GM18519 (cell line): ENCODE measurements at regions not wholly inside any gene's neighbourhood (a gene's known extent, or its start where the extent isn't known, plus 50 kb on each side); places are given as distances from the start of the nearest gene placed in this dataset.
"Not testable (repeated sequence)": the region's sequence is repeated elsewhere in the genome, so short reads cannot be mapped to it uniquely, and the experiment has no call there.

Experiments
- ATAC-seq: cut with Tn5 transposase; IDR thresholded peaks from one replicate; pipeline ENCODE4 v1.9.1; 2021; ENCODE audit warnings: mild to moderate bottlenecking, moderate library complexity; ENCODE audit not compliant: unreplicated experiment, low FRiP score

- no peak for ATAC-seq
Measured at GRCh38 chr10:109665321-109665720, 258.0 kb downstream of the XPNPEP1 start.

DNA sequence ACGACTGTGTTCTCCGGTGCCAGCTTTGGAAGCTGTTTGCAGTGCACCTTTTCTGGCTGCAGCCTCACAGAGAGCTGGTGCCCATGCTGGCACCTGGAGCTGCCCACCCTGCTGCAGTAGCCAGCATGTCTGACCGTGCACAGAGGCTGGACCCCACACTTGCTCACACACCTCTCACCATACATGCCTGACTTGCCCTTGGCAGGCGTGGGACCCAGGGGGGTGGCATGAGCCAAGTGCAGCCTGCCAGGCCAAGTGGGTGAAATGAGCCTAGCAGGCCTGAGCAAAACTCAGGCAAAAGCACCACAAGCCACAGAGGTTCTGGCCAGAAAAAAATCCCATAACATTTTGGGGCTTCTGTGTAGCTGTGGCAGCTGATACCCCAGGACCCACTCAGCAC is 258.8 kb downstream of the XPNPEP1 start:
- ATAC-seq: no peak

DNA sequence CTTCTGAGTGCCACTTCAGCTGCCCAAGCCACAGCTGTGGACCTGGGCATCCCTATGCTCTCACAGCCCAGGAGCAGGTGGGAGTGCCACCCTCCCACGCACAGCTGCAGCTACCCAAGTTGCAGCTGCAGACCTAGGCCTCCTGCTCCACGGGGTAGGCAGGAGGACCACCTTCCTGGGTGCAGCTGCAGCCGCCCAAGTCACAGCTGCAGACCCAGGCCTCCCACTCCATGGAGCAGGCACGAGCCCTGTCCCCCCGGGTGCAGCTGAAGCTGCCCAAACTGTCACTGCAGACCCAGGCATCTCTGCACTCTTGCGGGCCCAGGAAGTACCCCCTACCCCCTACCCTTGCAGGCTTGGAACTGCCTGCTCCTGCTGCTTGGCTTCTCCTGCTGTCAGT is 260.2 kb downstream of the XPNPEP1 start:
- ATAC-seq: no peak

GRCh38 chr10:109652612-109653011 is 270.7 kb downstream of the XPNPEP1 start:
- not testable (repeated sequence) for ATAC-seq

- no peak for ATAC-seq
Measured at GRCh38 chr10:109650228-109650627, 273.1 kb downstream of the XPNPEP1 start.

DNA sequence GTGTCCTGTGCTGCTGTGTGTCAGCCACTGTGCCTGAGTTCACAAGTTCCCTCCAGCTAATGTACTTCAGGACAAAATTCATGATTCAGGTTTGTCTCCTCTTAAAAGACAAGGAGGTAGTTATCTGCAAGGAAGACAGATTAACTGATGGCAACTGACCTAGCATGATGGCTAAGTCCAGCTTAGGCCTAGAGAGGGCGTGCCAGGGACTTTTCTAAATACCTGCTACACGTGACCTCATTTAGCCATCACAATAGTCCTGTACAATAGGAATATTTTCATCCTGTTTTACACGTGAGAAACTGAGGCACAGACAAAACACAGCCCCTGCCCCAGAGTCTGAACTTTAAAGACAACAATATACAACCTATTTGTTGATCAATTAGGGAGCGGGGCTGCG is 275.7 kb downstream of the XPNPEP1 start:
- no peak for ATAC-seq

DNA sequence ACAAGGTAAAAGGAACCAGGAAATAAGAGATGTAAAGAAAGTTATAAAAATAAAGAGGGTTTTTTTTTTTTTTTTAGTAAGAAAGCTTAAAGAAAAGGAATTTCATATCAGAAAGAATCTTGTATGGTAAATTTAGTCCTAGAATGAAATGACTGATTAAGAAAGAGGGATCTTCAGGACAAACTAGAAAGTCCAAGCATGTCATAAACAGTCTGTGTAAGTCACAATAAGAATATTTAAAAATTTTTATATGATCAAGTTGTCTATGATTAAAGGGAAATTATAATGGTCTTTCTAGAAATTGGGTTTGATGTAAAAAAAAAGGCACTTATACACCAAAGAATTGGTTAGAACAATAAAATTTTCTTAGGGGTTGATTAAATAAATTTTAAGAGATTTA is 289.5 kb downstream of the XPNPEP1 start:
- ATAC-seq: no peak

DNA sequence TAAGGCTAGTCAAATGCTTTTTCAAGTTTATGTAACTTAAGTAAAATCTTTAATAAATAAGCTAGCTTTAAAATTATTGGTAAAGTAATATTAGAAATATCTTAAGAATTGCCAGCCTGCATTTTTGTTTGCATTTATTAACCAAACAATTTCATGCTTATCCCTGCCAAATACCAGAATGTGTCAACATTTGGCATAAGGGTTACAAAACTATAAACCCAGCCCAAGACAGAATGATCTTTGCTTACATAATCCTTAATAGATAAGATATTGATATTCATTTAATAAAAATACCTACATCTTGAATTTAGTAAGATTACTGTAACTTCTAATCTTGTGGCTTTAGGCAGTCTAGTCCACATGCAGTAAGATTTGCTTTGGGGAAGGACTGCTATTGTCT is 290.3 kb downstream of the XPNPEP1 start:
- not testable (repeated sequence) for ATAC-seq

DNA sequence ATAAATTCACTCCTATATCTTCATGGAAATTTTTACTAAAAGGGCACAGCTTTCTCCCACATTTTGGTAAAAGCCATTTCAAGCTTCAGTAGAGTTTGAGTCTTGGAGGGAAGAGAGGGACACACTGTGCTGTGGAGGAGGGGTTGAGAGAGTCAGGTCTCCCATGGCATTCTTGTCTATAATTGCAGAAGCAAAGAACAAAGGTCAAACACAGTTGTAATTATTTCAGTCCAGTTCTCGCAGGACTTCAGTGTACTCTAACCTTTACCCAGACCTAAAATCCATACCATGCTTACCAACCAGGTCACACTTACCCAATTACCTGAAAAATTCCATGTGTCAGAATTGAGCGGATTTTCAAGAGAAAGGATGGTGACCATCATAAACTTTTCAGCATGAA is 298.4 kb downstream of the XPNPEP1 start:
- ATAC-seq: no peak

DNA sequence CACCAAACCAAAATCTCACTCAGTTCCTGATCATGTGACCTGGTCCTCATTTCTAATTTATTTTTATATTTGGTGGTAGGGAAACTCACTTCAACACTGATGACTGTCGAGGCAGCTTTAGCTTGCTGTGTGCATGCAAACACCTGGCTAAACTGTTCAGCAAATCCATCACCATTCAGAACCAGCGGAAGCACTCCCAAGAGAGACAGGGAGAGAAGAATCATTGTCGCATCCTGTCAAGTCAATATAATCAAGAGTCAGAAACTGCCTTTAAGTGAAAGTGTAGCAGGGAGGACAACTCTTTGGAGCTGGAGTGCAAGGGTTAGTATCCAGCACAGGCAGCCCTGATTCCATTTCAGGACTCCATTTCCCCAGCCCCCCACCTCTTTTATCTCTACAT is 300.7 kb downstream of the XPNPEP1 start:
- no peak for ATAC-seq

DNA sequence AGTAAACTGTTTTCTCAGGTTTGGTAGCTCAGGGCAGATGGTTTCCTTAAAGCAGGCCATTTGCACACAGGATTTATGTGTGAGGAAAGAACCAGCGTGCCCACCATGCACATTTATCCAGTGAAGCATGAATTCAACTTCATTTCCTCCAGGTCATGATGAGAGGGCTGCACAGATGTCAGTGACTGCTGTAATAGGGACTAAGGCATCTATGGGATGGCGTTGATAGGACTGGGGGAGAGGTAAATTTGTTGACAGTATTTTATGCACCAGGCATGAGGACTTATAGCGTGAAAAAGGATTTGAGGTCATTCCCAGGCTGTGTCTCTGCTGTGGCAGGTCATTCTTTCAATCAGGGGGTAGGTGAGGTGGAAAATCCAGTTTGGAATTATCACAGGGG is 302.9 kb downstream of the XPNPEP1 start:
- no peak for ATAC-seq

DNA sequence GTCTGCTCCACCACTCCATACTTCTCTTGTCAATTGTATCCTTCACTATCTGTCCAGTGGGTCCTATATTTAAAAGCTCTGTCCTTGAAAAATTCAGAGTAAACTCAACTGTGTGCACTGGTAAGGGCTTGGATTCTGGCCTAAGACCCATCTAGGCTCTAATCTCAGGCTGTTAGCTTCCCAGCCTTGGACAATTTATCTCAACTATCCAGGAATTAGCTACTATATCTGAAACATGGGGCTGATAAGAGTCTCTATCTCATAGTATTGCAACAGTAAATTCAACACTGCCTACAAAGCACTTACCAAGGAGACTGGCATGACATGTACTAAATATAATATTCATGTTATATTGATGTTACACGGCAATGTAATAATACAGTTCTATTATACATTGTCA is 303.4 kb downstream of the XPNPEP1 start:
- ATAC-seq: no peak

DNA sequence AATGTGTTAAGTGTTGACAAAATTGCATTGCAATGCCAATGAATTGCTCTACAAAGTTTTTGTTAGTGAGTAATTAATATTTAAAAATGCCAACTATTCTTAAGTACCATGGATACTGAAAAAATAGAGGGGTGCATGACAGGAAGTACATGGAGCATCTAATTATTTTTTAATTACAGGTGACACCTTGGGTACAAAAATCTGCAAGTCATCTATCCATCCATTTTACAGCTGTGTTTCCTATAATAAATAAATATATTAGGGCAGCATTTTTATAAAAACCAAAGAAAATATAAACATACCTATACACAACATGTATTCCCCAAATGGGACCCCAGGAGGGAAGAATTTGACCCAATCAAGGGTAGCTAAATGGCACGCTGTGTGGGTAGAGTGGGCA is 304.6 kb downstream of the XPNPEP1 start:
- ATAC-seq: no peak

DNA sequence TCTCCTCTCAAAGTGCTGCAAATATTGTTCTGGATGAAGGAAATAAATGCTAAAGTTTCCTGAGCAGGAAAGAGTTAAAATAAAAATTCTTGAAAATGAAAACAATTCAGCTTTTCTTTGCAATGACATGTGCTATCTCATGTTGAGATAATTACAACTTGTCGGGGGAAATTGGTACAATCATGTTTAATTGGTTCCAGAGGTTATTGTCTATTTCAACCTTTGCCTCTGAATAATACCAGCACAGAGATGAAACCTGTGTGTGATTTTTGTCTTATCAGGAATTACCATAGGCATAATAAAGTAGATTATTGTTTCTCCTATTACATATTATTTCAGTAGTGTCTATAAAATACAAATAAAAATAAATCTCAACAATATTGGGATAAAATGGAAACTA is 305.0 kb downstream of the XPNPEP1 start:
- no peak for ATAC-seq

DNA sequence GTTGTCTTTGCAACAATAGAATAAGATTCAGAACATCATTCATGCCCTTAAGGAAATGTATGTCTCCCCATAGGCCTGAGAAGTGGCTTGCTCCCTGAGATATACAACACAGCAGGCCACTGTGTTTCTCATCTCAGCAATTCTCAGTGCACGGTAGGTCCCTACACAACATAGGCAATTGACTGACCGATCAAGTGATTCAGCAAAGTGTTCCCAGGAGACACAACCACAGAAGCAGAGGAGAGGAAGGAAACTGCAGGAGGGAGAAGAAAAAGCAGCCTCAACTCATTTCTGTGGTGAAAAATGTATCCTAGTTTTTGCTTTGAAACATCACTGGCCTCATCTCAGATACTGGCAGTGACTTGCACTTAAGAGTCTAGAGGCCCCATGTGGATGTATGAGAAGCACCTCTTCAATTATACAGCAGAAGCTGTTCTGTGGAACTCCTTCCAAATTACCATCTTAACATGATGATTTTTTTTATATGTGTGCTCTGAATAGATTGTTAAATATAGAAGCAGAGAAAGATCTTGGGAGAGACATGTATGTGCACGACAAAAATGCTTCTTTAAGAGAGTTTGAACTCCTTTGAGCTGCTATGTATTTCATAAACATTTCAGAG is 306.8 kb downstream of the XPNPEP1 start:
- ATAC-seq: no peak

- ATAC-seq: not testable (repeated sequence)
Measured at GRCh38 chr10:109595356-109595755, 328.0 kb downstream of the XPNPEP1 start.

- no peak for ATAC-seq
Measured at GRCh38 chr10:109593682-109594081, 329.6 kb downstream of the XPNPEP1 start.

DNA sequence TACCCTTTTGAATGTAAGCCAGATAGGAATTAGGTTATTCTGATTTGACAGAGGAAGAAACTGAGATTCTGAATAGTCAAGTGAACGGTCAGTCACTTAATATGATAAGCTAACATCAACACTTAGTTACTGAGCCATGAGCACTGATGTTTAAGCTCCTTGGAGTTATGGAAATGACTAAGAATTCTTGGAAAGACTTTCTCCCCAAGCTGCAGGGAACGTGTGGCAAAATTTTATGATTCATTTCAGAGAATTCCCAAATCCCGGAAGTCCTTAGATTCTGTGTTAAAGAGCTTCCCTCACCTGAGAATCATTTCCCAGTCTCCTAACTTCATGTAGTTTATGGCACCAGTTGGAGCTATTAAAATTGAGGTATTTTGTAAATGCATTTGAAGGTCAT is 330.9 kb downstream of the XPNPEP1 start:
- no peak for ATAC-seq

DNA sequence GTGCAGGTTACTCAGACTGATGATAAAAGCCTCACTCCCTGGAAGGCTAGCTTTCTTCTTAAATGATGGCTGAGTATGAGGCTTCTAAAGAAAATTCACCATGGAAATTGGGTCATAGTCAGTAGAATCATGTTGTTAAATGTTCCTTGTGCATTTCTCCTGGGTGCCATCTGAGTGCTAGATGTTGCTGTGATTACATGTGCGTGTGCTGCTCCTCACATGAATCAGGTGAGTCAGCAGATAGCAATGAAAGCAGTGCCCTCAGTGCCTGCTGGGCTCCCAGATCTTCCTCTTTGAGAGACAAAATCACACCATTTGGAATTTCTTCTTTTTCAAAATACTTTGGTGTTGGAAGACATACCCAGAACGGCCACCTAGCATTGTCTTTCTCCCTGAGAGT is 331.7 kb downstream of the XPNPEP1 start:
- ATAC-seq: no peak

DNA sequence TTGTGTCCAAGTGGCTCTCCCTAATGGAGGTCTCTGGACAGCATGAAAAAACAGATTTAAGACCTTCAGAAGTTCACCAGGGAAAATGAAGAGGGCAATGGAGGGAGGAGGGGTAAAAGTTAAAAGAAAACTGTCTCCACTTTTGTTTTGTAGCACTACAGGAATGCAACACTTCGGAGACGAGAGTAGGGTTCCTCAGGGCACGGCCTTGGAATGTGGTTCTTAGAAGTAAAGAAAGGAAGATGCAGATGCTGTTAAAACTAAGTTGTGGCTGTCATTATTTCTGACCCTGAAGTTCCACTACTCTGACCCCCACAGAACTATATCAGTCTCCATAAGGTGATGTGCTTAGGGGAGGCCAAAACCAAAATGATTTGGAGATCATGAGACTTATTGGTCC is 335.1 kb downstream of the XPNPEP1 start:
- no peak for ATAC-seq

GRCh38 chr10:109587366-109587765 is 335.9 kb downstream of the XPNPEP1 start:
- no peak for ATAC-seq

- ATAC-seq: no peak
Measured at GRCh38 chr10:109556399-109556798, 366.9 kb downstream of the XPNPEP1 start.

- ATAC-seq: not testable (repeated sequence)
Measured at GRCh38 chr10:109542050-109542603, 381.2 kb downstream of the XPNPEP1 start.
